Activated naive CD4-positive, alpha-beta T cell treated with anti-CD3 and anti-CD28 coated beads, Interleukin-2, amount 50 U/mL, for 16 hours (primary cell): ENCODE measurements at regions not wholly inside any gene's neighbourhood (a gene's known extent, or its start where the extent isn't known, plus 50 kb on each side); places are given as distances from the start of the nearest gene placed in this dataset.
"Not testable (repeated sequence)": the region's sequence is repeated elsewhere in the genome, so short reads cannot be mapped to it uniquely, and the experiment has no call there.

Experiments
- DNase-seq: peaks from one replicate; pipeline ENCODE4 v3.0.0-alpha.2; 2020

DNA sequence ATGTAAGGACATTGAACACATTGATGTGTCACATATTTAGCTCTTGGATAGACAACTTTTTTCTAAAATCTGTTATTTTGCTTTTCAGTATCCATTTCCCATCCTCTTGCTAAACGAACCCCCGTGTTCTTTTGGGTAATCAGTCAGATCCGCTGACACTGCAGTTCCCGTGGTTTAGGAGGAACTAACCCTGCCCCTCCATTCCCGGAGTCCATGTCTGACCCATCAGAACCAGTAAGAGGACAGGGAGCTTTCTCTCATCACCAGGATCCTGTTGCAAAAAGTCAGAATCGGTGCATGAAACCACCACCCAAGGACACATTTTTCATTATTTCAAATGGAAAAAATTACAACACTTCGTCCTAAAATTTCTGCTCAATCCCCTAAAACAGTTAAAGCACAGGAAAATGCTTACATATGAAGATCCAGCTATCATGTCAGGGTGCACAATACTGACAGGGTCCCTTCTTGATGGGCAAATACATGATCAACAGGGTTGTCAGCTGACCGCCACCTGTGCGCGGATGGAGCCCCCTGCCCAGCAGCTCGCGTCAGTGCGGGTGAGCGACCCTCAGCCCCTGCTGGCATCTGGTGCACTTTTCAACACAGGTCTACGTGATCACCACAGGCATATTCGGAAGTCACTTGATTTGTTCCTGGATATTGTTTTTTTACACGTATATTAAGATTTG, 276.8 kb downstream of the ADGRD1 start:
- DNase-seq: no peak

DNA sequence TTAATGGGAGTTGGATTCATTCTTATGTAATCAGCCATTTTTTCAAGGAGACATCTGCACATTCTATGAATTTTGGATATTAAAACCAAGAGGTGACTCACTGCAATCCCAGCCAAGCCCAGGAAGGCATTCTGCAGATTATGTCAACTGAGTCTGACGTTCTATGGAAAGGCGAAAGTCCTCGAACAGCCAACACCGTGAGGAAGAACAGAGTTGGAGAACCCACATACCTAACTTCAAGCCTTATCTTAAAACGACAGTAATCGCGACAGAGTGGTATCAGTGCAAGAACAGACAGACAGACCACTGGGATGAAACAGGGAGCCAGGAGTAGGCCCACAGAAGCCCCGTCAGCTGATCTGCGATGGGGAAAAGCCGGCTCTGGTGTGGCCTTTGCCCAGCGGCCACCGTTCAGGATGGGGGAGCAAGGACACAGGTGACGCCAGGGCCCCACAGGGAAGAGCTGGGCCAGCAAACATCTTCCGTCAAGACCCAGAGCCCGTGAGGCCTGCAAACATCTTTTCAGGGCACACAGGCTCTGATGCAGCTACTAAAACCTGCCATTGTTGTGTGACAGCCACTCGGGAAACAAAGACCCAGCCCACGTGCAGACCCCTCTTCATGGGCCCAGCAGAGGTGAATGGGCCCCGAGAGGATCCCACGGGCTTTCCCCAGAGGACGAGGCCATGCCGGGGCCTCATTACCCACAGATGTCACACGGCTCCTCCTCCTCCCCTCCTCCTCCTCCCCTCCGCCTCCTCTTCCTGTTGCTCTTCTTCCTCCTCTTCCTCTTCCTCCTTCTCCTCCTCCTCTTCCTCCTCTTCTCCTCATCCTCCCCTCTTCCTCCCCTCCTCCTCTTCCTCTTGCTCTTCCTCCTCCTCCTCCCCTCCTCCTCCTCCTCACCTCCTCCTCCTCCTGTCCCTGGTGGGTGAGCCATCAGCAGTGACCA, 277.6 kb downstream of the ADGRD1 start:
- DNase-seq: no peak

DNA sequence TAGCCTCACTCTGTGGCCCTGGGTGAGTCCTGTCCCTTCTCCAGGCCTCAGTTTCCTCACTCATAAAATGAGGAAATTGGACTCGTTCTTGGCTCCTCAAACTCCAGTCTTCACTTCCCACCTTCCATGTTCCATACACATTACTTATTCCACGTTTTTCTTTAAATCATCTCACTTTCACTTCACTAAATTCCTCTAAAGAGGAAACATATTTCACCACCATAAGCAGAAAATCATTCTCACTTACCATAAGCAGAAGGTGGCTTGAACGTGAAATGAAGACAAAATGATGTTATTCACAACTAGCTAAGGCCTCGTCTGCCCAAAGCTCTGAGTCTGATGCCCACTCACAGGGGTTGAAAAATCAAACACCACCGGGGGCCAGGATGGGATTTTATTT, 278.3 kb downstream of the ADGRD1 start:
- no peak for DNase-seq

DNA sequence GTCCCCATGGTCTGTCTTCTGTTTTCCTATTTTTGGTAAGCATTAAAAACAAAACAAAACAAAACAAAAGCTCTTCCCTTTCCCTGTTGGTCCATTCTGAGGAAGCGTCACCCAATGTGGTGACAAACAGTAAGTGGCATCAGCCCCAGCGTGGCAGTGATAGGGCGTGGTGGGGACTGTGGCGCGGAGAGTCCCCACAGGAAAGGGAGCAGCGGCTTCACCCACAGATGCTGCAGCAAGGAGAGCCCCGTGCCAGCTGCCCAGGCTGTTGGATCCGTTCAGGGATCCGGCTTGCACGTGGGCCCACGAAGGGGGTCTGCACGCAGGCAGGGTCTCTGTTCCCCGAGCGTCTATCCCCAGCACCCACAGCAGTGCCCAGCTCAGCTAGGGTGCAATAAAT, 279.2 kb downstream of the ADGRD1 start:
- DNase-seq: not testable (repeated sequence)

DNA sequence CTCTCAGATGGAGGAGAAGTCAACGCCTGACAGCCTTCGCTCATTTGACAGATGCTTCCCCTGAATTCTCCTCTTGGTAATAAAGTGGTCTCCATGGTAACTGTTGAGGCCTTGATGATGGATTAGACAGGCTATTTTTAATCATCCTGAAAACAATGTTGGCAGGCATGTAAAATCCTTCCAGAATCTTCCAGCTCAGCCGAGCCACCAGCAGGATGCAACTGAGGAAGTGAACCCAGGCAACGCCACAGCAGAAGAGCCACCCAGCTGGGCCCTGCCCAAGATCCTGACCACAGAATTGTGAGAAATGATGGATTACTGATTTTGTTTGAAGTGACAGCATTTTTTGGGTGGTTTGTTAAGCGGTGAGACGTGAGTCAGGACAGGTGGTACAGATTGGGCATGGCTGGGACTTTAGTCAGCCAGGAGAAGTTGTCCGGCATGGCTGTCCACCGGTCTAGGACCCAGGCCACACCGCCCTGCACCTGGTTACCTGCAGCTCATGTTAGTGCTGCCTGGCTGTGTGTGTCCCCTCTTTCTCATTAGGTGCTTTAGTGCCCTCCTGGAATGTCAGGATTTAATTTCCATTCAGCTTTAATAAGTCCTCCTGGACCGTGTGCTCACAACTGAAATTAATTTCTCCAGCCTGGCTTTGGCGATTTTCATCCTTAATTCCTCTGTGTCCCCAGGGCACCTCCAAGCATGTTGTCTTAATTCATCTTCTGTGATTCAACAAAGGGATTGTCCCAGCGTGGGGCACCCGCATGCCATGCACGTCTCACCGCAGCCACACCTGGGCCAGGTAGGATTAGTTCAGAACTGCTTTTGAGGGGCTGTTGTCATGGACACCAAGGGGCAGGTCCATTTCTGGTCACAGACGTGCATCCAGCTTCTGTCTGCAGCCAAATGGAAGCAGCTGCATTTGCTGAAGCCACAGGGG, 280.4 kb downstream of the ADGRD1 start:
- not testable (repeated sequence) for DNase-seq

DNA sequence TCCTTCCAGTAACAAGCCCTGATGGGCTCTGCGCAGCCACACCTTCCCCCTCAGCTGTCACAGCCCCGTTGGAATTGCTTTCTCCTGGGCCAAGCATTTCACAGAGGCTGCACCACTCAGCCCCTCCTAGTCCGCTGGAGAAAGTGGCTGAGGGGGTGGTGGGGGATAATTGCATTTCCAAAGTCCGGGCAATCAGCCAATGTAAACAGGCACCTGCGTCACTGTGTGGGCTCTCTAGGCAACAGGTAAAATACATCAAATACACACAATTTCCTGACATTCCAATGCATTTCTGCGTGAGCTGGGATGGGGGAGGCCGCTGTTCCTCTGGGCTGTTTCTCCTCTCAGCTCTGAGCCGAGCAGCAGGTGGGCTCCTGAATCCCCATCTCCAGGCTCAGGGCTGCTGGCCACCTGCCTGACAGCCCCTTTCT, 281.1 kb downstream of the ADGRD1 start:
- not testable (repeated sequence) for DNase-seq

DNA sequence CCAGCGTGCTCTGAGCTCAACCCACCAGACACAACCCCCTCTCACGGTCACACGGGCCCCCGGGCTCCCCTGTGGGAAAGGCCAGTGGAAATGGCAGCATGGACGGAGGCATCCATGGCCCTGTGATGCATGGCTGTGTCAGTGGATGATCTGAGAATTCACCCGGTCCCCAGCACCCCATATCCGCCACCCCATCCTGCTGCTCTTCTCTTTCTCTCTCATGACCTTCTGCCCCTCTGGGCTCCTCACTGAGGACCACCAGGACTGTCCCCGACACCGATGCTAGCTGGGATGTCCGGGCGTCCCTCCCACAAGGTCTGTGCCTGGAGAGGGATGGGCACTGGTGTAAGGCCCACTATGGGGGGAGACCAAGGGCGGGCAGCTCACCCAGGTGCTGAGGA, 282.2 kb downstream of the ADGRD1 start:
- DNase-seq: no peak

DNA sequence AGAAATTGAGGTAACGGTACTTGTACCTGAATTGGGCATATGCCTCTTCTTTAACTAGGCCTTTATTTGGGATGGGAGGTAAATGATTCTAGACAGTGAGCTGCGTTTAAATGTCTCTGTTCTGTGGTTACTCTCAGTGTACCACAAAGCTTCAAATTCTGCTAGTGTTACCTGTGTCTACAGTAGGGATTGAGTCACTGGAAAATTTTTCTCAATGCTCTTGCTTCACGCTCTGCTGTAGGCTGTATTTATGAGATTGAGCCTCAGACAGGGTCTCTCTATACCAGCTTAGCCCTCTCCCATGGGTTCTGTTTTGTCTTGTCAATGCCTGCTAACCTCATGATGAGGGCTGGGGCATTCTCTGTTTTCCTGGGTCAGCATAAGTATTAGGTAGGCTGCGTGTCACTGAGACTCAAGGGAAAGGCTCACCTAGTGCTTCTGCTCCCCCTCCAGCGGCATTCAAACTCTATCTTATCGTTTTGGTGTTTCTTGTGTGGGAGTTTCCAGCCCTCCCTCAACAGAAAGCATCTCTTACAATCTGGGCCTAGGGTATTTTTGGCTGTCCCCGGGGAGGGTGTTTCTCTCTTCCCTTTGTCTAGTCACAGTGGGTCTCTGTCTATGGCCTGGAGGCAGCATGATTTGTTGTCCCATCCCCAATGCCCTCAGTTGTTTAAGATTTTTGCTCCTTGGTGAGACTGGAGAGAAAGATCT, 285.8 kb downstream of the ADGRD1 start:
- no peak for DNase-seq

DNA sequence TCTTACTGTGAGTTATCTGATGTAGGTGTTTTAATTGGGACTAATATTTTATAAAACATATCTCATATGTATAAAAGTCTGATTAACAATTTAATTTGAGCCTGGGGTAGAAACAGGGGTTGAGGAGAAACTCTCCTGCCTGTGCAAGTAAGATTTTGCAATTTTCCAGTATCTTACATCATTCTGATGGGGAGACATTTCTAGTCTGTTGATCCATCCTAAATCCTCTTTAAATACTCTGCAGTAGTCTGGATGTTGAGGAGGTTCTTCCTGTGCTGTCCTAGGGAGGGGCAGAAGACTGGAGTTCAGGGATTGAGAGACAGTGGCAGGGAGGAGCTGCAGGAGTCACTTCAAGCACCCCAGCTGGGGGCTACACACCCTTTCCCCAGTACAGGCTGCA, 287.8 kb downstream of the ADGRD1 start:
- DNase-seq: no peak

DNA sequence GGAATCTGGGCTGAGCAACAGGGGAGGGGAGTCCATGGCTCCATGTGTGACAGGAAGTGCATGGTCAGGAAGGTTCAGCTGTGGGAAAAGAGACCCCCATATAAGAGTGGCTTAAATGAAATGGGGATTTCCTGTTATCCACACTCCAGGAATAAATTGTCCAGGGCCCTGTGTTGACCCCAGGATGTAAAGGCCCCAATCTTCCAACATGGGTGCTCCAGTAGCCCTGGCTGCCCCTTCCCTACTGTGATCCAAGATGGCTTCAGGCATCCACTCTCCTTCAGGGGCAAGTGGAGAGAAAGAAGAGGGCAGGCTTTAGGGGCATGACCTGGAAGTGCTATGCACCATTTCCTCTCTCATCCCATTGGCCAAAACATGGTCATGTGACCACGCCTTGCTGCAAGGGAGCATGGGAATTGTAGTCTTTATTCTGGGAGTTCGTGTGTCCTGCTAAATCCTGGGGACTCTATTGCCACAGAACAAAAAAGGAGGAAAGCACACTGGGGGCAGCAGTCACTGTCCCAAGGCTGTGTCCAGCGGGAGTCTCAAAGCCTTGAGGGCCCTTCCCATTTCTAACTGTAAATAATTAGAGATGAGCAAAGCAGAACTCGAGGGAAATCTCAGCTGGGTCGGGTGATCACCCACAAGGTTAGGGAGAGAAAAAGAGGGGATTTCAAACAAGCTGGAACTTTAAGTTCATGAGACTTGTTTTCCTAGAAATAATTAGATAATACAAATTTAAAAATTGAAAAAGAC, 289.2 kb downstream of the ADGRD1 start:
- no peak for DNase-seq

DNA sequence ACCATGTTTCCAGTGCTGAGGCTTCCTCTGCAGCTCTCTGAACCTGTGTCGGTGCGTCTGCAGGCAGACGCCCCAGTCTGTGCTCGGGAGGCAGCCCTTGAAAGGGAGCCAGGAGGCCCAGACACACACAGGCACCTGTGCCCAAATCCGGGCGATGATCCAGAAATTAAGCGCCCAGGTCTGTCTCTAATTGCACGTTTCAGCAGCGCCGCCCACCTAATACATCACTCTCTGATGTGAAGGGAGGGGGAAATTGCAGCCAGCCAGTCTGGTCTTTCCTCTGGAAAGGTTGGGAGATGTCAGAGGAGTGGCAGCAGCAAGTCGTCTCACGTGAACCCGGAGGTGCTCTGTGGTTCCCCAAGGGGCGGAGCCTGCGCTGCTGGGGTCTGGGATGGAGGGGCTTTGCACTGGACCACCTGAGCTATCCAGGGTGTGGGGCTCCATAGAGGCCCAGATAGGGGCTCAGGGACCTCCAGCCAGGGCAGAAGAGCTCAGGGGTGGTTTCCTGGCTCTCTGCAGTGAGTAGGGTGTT, 290.5 kb downstream of the ADGRD1 start:
- not testable (repeated sequence) for DNase-seq

DNA sequence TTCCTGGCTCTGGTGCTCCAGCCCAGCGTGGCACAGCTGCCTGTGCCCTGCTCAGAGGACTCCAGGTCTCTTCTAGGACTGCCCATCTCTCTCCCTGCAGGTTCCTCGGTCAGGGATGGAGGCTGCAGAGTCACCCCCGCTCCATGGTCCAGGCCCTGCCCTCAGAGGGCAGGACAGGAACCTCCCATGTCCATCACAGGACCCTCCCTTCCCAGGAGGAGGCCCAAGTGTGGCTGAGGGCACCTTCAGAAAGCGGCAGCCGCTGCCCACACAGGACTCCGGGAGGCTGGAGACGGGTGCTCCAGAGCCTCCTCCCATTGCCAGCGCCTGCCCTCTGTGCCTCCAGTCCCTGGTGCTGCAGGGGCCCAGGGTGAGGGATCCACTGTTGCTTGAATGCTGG, 291.5 kb downstream of the ADGRD1 start:
- not testable (repeated sequence) for DNase-seq

DNA sequence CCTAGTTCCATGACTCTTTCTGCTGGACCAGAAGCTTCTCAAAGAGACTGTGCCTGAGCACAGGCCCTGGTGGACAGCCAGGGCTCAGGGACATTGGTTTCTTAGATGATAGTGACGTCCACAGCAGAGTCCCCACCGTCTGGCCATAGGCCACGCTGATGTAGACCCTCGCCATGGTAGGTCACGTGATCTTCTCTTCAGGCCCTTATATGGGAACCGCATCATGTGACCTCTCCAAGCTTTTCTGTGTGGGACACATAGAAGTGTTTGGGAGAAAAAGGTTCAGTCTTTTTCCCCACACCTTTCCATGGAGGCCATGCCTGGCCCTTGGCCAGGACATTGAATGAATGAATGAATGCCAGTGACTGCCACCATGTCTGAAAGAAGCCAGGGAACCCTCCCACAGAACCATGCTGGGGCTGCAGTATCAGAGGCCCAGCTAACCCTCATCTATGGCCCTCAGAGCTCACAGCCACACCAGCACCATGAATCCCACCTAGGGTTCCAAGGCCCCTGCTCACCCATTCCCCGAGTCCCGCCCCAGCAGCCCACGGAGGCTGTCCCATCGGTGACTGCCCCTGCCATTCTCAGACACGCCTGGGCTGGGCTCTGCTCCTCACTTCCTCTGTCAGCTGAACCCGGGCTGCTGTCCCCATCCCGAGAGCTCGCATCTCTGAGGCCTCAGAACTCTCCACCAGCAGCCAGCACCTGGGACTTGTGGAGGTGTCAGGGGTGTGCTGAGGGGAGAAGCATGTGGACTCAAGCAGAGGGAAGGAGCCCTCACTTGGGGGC, 292.1 kb downstream of the ADGRD1 start:
- DNase-seq: no peak

DNA sequence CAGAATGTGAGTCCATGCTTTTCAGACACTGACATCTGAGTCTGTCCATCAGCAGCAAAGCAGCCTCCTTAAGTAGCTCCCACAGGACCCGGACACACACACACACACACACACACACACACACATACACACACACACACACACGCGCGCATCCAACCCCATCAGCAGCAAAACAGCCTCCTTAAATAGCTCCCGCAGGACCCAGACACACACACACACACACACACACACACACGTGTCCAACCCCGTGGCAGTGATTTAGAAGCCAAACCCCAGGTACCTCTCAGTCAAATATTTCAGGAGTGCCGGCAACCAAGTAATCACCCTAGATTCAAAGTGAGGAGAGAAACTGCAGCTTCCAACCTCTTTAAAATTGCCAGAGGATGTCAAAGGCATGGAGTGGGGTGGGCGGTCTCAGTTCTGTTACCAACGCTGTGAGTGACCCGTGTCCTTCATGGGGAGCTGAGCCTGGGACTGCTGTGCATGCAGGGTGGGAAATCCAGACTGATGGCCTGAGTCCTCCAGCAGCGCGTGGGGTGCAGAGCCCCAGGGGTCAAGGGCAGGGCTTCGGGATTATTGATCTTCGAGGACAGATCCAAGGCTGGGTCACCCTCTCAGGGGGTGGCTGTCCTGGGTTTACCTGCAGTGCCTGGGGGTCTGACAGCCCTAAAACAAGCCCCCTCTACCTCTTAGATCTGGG, 293.5 kb downstream of the ADGRD1 start:
- not testable (repeated sequence) for DNase-seq

DNA sequence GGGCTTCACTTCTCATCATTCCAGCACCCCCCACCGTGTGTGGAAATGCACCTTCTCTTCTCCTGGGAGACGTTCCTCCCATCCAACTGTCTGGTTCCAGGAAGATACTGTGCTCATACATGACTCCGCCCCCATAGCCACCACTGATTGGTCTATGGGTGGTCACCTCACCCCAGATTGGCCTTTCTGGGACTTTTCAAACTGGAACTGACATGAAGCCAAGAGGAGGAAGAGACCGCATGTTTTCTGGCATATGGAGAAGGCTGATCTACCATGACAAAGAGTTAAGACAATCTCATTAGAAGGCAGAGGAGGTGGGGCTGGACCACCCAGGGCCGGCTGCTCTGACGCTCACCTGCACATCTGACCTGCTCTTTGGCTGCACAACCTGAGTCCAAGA, 294.2 kb downstream of the ADGRD1 start:
- not testable (repeated sequence) for DNase-seq

DNA sequence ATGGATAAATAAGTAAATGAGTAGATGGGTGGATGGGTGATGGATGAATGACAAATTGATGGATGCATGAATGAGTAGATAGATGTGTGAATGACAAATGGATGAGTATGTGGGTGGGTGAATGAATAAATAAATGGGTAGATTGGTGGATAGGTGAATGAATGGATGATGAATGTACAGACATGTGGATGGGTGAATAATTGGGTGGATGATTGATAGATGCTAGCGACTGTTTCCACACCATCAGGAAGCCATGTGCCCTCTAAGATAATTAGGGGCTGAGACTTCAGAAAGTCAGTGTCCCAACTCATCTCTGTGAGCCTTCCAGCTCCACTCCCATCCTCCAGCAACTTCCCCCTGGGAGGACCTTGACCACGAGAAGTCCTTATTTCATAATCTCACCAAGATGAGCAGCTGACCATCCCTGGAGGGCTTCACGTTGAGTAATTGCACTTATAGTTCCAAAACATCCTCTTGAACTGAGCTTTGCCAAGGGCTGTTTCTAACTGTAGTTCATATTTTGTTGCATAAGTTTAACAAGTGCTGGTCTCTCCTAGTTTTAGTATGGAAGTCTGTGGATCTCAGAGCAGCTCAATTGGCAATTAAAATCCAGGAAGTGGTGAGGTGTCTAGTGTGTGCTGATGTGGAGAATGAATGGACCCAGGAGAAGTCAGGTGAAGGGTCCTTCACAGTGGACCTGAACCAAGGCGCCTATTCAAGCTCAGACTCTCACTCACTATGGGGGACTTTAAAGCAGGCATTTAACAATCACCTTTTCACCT, 295.7 kb downstream of the ADGRD1 start:
- DNase-seq: no peak

DNA sequence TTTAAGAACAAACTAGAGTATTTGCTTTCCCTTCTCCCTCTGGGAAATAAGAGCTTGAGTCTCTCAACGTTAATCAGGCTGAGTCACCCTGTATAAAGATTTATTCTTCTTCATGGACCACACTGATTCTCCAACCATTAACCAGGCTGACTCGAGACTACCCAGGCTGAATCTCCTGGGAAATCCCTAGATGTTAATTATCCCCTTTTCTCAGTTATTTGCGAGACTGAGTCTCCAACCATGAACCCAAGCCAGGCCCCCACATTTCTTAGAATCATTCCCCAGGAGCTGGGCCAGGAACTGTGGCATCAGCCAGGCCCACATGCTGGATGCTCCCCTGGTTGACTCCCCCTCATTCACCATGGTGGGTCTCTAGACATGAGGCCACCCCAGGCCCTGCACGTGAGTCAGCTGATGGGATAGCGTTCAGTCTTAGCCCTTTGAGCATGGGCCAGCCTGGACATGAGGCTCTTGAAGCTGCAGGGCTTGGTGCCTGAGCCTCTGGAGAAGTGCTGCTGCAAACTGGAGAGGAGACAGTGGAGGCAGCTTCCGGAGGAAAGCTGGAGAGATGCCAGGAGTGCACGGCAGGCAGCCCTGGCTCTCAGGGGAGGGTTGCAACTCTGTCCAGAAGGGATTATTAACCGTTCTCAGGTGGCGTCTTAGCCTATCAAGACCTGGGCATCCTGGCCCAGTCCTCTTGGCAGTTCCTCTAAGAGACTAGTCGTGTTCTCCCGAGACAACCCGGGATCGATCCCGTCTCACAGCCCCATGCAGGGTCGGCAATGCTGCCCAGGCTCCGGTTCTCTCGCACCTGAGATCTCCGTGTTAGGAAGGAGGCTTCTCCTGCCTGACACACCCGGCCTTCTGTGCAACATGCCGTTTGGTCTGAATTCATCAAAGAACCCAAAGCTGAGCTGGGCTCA, 296.6 kb downstream of the ADGRD1 start:
- no peak for DNase-seq

DNA sequence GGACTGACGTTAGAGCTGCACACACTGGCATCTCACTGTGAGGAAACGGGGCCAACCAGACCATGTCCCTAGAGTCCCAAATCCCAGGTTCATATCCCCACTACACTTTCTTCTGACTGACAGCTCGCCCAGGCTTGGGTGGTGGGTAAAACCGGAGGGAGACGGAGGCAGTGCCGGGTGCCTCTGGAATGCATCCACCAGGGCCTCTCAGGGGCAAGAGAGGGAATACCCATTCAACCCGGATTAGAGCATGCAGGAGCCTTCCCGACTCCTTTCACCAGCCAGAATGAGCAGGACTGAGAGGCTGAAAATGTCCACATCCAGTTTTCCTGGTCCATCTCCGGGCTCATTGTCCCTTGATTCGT, 297.2 kb downstream of the ADGRD1 start:
- DNase-seq: no peak
